Thyroid gland (tissue), 4 donors: ENCODE measurements at regions not wholly inside any gene's neighbourhood (a gene's known extent, or its start where the extent isn't known, plus 50 kb on each side); places are given as distances from the start of the nearest gene placed in this dataset.

Experiments
- DNase-seq, 2 donors: peaks; one replicate each; pipeline ENCODE4 v3.0.0-alpha.2; 2019
- H3K27ac ChIP-seq, 3 donors: fragments of 200-600 bp; sonication (generic); 1 replicate in 2 of 3; 2 replicates in 1 of 3; pipeline ENCODE4 v1.5.1; 2016 to 2019; ENCODE audit warnings: mild to moderate bottlenecking in 1 of 3, moderate library complexity in 1 of 3
- H3K27me3 ChIP-seq: fragments of 200-600 bp; sonication (generic); one replicate; pipeline ENCODE4 v1.5.1; 2019
- H3K36me3 ChIP-seq, 2 donors: fragments of 200-600 bp; sonication (generic); one replicate each; pipeline ENCODE4 v1.5.1; 2016 to 2019
- H3K4me1 ChIP-seq, 2 donors: fragments of 200-600 bp; sonication (generic); one replicate each; pipeline ENCODE4 v1.5.1; 2017 to 2019
- H3K4me3 ChIP-seq, 3 donors: fragments of 200-600 bp; sonication (generic); replicated peaks in 1 of 3; 1 replicate in 2 of 3; 2 replicates in 1 of 3; pipeline ENCODE4 v1.5.1; 2016; ENCODE audit warnings: mild to moderate bottlenecking in 1 of 3
- H3K9me3 ChIP-seq: fragments of 200-600 bp; sonication (generic); one replicate; pipeline ENCODE4 v1.5.1; 2017
- POLR2A ChIP-seq, 2 donors: fragments of 450-650 bp; IDR thresholded peaks; one replicate each; pipeline ENCODE4 v1.6.1; 2017; ENCODE audit warnings: antibody characterized with exemption in 2 of 2, mild to moderate bottlenecking in 2 of 2, moderate library complexity in 1 of 2
- WGBS, 2 donors: methylation state at CpG; one replicate each; pipeline ENCODE4 v1.1.5; 2017; 5-methylcytosine and 5-hydroxymethylcytosine counted together
- intact Hi-C: fragments of 100-400 bp; cut with DNase I; formaldehyde crosslinking; loops from one replicate; pipeline ENCODE4 v1.15.1; 2023
- TF ChIP-seq, protein P1 (sequence below), 6 experiments: fragments of 200-600 bp in 3 of 6; fragments of 450-650 bp in 3 of 6; sonication (generic) in 3 of 6; IDR thresholded peaks; one replicate each; pipeline ENCODE4 v1.5.1; 2016 to 2019; ENCODE audit warnings: antibody characterized with exemption in 6 of 6, mild to moderate bottlenecking in 2 of 6, inconsistent platforms in 1 of 6, moderate library complexity in 1 of 6

GRCh38 chr22:48939441-48940265 lies 888.0 kb downstream of the BRD1 start:
- DNase-seq: no peak
- 72 to 81% methylated on average over 23 to 29 of the region's 31 CpGs for WGBS, 2 donors
- H3K4me1 ChIP-seq: no peaks in the 10 kb centered on the region
- no peaks in the 10 kb centered on the region for H3K27me3 ChIP-seq
- H3K36me3 ChIP-seq: no peaks in the 10 kb centered on the region
- no peaks in the 10 kb centered on the region for H3K9me3 ChIP-seq
- intact Hi-C loops: no loop called here
- TF ChIP-seq, protein P1, sequence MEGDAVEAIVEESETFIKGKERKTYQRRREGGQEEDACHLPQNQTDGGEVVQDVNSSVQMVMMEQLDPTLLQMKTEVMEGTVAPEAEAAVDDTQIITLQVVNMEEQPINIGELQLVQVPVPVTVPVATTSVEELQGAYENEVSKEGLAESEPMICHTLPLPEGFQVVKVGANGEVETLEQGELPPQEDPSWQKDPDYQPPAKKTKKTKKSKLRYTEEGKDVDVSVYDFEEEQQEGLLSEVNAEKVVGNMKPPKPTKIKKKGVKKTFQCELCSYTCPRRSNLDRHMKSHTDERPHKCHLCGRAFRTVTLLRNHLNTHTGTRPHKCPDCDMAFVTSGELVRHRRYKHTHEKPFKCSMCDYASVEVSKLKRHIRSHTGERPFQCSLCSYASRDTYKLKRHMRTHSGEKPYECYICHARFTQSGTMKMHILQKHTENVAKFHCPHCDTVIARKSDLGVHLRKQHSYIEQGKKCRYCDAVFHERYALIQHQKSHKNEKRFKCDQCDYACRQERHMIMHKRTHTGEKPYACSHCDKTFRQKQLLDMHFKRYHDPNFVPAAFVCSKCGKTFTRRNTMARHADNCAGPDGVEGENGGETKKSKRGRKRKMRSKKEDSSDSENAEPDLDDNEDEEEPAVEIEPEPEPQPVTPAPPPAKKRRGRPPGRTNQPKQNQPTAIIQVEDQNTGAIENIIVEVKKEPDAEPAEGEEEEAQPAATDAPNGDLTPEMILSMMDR (IDR thresholded peaks at IDR 0.05): no peak
- TF ChIP-seq POLR2A (IDR thresholded peaks at IDR 0.05): no peak
- no peak overlapping the region for H3K27ac ChIP-seq
- H3K4me3 ChIP-seq: no peak overlapping the region

GRCh38 chr22:48938741-48939140 lies 888.9 kb downstream of the BRD1 start:
- Histone ChIP-seq H3K9me3 (no peaks in the 10 kb centered on the region), H3K4me1 (no peaks in the 10 kb centered on the region), H3K27ac (no peak overlapping the region), H3K4me3 (no peak overlapping the region), H3K36me3 (no peaks in the 10 kb centered on the region), H3K27me3 (no peaks in the 10 kb centered on the region)
- TF ChIP-seq, protein P1 (IDR thresholded peaks at IDR 0.05): no peak
- TF ChIP-seq POLR2A (IDR thresholded peaks at IDR 0.05): no peak
- 69 to 74% methylated on average over 8 of the region's 8 CpGs for WGBS, 2 donors
- DNase-seq: no peak
- intact Hi-C loops: no loop called here

GRCh38 chr22:48937032-48937639 lies 890.5 kb downstream of the BRD1 start:
- 61 to 81% methylated on average over 7 to 12 of the region's 12 CpGs for WGBS, 2 donors
- TF ChIP-seq, protein P1 (IDR thresholded peaks at IDR 0.05): no peak
- TF ChIP-seq POLR2A (IDR thresholded peaks at IDR 0.05): no peak
- H3K36me3 ChIP-seq: no peaks in the 10 kb centered on the region
- no peaks in the 10 kb centered on the region for H3K9me3 ChIP-seq
- H3K4me3 ChIP-seq: no peak overlapping the region
- no peak for DNase-seq
- no peaks in the 10 kb centered on the region for H3K4me1 ChIP-seq
- no peak overlapping the region for H3K27ac ChIP-seq
- no peaks in the 10 kb centered on the region for H3K27me3 ChIP-seq
- intact Hi-C loops: no loop called here

GRCh38 chr22:48936391-48936790 lies 891.3 kb downstream of the BRD1 start:
- no peak for DNase-seq
- 92 to 100% methylated on average over 4 of the region's 4 CpGs for WGBS, 2 donors

More at GRCh38 chr22:48936391-48936790, 891.3 kb downstream of the BRD1 start:
- intact Hi-C loops: no loop called here
- no peaks in the 10 kb centered on the region for H3K4me1 ChIP-seq
- TF ChIP-seq POLR2A (IDR thresholded peaks at IDR 0.05): no peak
- TF ChIP-seq, protein P1 (IDR thresholded peaks at IDR 0.05): no peak
- no peak overlapping the region for H3K27ac ChIP-seq
- H3K9me3 ChIP-seq: no peaks in the 10 kb centered on the region
- H3K36me3 ChIP-seq: no peaks in the 10 kb centered on the region
- H3K4me3 ChIP-seq: no peak overlapping the region
- H3K27me3 ChIP-seq: no peaks in the 10 kb centered on the region
